Loucy (cell line): ENCODE measurements at regions not wholly inside any gene's neighbourhood (a gene's known extent, or its start where the extent isn't known, plus 50 kb on each side); places are given as distances from the start of the nearest gene placed in this dataset.

Experiments
- EZH2phosphoT487 ChIP-seq: fragments of 200-600 bp; IDR thresholded peaks from 2 replicates; pipeline ENCODE4 v1.6.1; 2018; ENCODE audit warnings: antibody characterized with exemption, mild to moderate bottlenecking, moderate library complexity, borderline replicate concordance
- TF ChIP-seq, protein P1 (sequence below): fragments of 200-600 bp; sonication (generic); conservative IDR thresholded peaks from 2 replicates; pipeline ENCODE4 v1.5.1; 2014; ENCODE audit warnings: mild to moderate bottlenecking, antibody characterized with exemption, low read length

DNA sequence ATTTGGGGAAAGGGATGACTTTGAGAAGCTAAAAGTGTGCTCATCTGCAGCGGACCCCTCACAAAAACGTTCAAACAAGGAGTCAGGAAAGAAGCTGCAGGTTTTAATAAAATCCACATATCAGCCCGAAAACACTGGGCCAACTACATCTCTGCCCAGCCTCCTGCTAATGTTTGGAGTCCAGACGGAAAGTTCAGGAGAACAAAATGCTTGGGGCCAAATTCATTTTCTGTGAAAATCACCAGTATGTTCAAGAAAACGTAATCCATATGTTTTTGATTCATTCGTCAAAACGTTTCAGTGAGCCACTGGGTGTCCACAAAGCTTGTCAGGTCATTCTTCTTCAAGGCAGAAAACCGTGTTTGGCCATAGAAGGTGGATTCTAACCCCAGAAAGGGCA, 87.5 kb upstream of the GAS1 start:
- TF ChIP-seq, protein P1, sequence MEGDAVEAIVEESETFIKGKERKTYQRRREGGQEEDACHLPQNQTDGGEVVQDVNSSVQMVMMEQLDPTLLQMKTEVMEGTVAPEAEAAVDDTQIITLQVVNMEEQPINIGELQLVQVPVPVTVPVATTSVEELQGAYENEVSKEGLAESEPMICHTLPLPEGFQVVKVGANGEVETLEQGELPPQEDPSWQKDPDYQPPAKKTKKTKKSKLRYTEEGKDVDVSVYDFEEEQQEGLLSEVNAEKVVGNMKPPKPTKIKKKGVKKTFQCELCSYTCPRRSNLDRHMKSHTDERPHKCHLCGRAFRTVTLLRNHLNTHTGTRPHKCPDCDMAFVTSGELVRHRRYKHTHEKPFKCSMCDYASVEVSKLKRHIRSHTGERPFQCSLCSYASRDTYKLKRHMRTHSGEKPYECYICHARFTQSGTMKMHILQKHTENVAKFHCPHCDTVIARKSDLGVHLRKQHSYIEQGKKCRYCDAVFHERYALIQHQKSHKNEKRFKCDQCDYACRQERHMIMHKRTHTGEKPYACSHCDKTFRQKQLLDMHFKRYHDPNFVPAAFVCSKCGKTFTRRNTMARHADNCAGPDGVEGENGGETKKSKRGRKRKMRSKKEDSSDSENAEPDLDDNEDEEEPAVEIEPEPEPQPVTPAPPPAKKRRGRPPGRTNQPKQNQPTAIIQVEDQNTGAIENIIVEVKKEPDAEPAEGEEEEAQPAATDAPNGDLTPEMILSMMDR: no peak
- TF ChIP-seq EZH2phosphoT487: no peak
